ENCODE measurements at regions not wholly inside any gene's neighbourhood (a gene's known extent, or its start where the extent isn't known, plus 50 kb on each side); places are given as distances from the start of the nearest gene placed in this dataset.

GRCh38 chr2:66790651-66791181 is 355.8 kb downstream of the MEIS1 start:
- no peaks in the 10 kb centered on the region for H3K9me3 ChIP-seq (ENCODE audit: control insufficient read depth in 2 of 2, low read length in 2 of 2)
- peak overlapping the region; percentile 18 for H3K27ac ChIP-seq (ENCODE audit: low read length)
- no peak overlapping the region for H3K9ac ChIP-seq (ENCODE audit: low read length in 2 of 2)
- no peaks in the 10 kb centered on the region for H3K36me3 ChIP-seq (ENCODE audit: control insufficient read depth in 2 of 2, insufficient read depth in 2 of 2, low read length in 2 of 2)
- H3K4me1 ChIP-seq (ENCODE audit: control insufficient read depth, insufficient read depth, low read length): peaks cover 15% of the 10 kb centered on the region
- H3K27me3 ChIP-seq (ENCODE audit: control insufficient read depth in 1 of 2, insufficient read depth in 2 of 2, low read length in 2 of 2): no peaks in the 10 kb centered on the region
- no peak overlapping the region for H3K4me3 ChIP-seq (ENCODE audit: low read length in 2 of 2)

- Histone ChIP-seq H3K4me1 (ENCODE audit: control insufficient read depth, insufficient read depth, low read length) (peaks cover 15% of the 10 kb centered on the region), H3K9ac (ENCODE audit: low read length in 2 of 2) (no peak overlapping the region)
These were observed 359.1 kb downstream of the MEIS1 start for GRCh38 chr2:66794070-66794469.

GRCh38 chr2:66794551-66794950 is 359.6 kb downstream of the MEIS1 start:
- no peaks in the 10 kb centered on the region for H3K36me3 ChIP-seq (ENCODE audit: control insufficient read depth in 2 of 2, insufficient read depth in 2 of 2, low read length in 2 of 2)

More at GRCh38 chr2:66794070-66794469, 359.1 kb downstream of the MEIS1 start:
- no peaks in the 10 kb centered on the region for H3K9me3 ChIP-seq (ENCODE audit: control insufficient read depth in 2 of 2, low read length in 2 of 2)
- H3K4me3 ChIP-seq (ENCODE audit: low read length in 2 of 2): no peak overlapping the region
- peak overlapping the region; percentile 18 for H3K27ac ChIP-seq (ENCODE audit: low read length)
- no peaks in the 10 kb centered on the region for H3K36me3 ChIP-seq (ENCODE audit: control insufficient read depth in 2 of 2, insufficient read depth in 2 of 2, low read length in 2 of 2)
- H3K27me3 ChIP-seq (ENCODE audit: control insufficient read depth in 1 of 2, insufficient read depth in 2 of 2, low read length in 2 of 2): no peaks in the 10 kb centered on the region

DNA sequence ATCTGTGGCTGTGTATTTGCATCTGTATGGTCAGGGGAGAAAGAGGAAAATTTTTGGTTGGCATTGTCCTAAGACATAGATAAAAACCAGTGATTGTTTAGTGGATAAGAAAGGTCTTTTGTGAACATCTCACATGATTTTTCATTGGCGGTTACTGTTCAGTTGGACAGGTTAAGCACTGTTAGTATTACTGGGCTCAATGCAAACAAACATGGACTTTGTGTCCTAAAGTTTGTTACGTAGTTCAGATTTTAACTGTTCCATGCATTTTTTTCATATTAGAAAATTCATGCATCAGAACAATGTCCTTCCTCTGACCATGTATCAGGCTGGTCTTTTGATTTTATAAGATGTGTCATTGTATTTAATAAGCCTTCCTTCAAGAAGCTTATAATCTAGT is 368.0 kb downstream of the MEIS1 start:
- H3K9ac ChIP-seq (ENCODE audit: low read length in 2 of 2): no peak overlapping the region
- H3K4me3 ChIP-seq (ENCODE audit: low read length in 2 of 2): no peak overlapping the region
- H3K27me3 ChIP-seq (ENCODE audit: control insufficient read depth in 1 of 2, insufficient read depth in 2 of 2, low read length in 2 of 2): no peaks in the 10 kb centered on the region
- H3K27ac ChIP-seq (ENCODE audit: low read length): no peak overlapping the region
- peaks cover 5% of the 10 kb centered on the region for H3K4me1 ChIP-seq (ENCODE audit: control insufficient read depth, insufficient read depth, low read length)
- H3K36me3 ChIP-seq (ENCODE audit: control insufficient read depth in 2 of 2, insufficient read depth in 2 of 2, low read length in 2 of 2): no peaks in the 10 kb centered on the region
- no peaks in the 10 kb centered on the region for H3K9me3 ChIP-seq (ENCODE audit: control insufficient read depth in 2 of 2, low read length in 2 of 2)

More at GRCh38 chr2:66794551-66794950, 359.6 kb downstream of the MEIS1 start:
- H3K4me3 ChIP-seq (ENCODE audit: low read length in 2 of 2): no peak overlapping the region
- H3K9me3 ChIP-seq (ENCODE audit: control insufficient read depth in 2 of 2, low read length in 2 of 2): no peaks in the 10 kb centered on the region
- H3K27ac ChIP-seq (ENCODE audit: low read length): peak overlapping the region; percentile 18
- peaks cover 14% of the 10 kb centered on the region for H3K4me1 ChIP-seq (ENCODE audit: control insufficient read depth, insufficient read depth, low read length)
- no peaks in the 10 kb centered on the region for H3K27me3 ChIP-seq (ENCODE audit: control insufficient read depth in 1 of 2, insufficient read depth in 2 of 2, low read length in 2 of 2)
- no peak overlapping the region for H3K9ac ChIP-seq (ENCODE audit: low read length in 2 of 2)

DNA sequence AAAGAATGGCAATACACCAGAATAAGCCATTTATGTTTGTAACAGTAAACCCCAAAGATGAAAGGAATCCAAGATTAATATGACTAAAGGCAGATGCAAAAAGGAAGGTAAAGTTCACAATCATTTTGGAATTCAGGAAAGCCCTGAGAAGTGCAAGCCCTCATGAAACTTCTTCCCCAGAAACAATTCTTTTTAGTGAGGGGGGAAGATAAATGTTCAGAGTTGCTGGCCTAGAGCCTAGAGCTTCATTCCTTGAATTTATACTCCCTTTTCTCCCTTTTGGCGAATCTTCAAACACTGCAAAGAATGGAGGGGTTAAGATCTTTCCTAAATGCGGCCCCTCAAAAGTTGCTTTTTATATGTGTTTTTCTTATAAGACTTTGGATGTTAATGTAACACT is 368.8 kb downstream of the MEIS1 start:
- H3K27ac ChIP-seq (ENCODE audit: low read length): no peak overlapping the region
- no peak overlapping the region for H3K4me3 ChIP-seq (ENCODE audit: low read length in 2 of 2)
- no peaks in the 10 kb centered on the region for H3K27me3 ChIP-seq (ENCODE audit: control insufficient read depth in 1 of 2, insufficient read depth in 2 of 2, low read length in 2 of 2)
- peaks cover 5% of the 10 kb centered on the region for H3K4me1 ChIP-seq (ENCODE audit: control insufficient read depth, insufficient read depth, low read length)
- no peaks in the 10 kb centered on the region for H3K9me3 ChIP-seq (ENCODE audit: control insufficient read depth in 2 of 2, low read length in 2 of 2)
- no peaks in the 10 kb centered on the region for H3K36me3 ChIP-seq (ENCODE audit: control insufficient read depth in 2 of 2, insufficient read depth in 2 of 2, low read length in 2 of 2)
- no peak overlapping the region for H3K9ac ChIP-seq (ENCODE audit: low read length in 2 of 2)

DNA sequence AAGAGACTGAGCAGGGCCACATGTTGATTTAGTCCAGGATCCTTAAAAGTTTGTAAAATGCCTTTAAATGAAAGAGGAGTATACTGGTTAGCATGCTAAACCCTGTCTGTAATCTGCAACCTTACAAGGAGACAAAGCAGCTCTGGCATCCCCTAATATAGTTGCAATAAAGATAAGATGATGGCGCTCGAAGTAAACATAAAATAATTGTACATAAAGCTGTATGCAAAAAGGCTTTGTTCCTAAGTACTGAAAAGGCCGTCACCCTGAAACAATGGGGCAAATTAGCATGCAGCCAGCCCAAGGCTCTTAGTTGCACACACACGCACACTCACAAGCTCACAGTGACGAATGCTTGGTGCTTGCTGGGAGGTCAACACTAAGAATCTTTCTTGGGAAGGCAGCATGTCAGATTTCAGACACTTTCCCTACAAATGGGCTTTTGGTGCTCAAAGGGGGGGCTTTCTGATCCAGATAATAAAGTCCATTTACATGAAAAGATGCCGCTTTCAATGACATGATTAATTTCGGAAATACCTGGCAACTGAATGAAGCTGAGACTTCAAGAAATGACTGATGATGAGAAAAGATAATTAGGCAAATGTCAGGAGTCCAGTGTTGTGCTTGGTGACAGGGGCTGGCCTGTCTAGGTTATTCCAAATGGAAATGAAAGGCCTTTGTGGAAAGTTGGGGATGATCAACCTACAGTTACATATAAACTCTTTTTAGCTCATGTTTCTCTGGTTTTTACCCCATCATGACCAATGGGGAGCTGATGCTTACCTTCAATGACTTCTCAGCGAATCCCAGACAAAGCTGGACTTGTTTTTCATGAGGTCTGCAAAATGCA is 370.3 kb downstream of the MEIS1 start:
- Histone ChIP-seq H3K27me3 (ENCODE audit: control insufficient read depth in 1 of 2, insufficient read depth in 2 of 2, low read length in 2 of 2) (no peaks in the 10 kb centered on the region), H3K36me3 (ENCODE audit: control insufficient read depth in 2 of 2, insufficient read depth in 2 of 2, low read length in 2 of 2) (no peaks in the 10 kb centered on the region), H3K4me3 (ENCODE audit: low read length in 2 of 2) (no peak overlapping the region), H3K4me1 (ENCODE audit: control insufficient read depth, insufficient read depth, low read length) (peaks cover 5% of the 10 kb centered on the region), H3K9ac (ENCODE audit: low read length in 2 of 2) (no peak overlapping the region), H3K27ac (ENCODE audit: low read length) (no peak overlapping the region), H3K9me3 (ENCODE audit: control insufficient read depth in 2 of 2, low read length in 2 of 2) (no peaks in the 10 kb centered on the region)

DNA sequence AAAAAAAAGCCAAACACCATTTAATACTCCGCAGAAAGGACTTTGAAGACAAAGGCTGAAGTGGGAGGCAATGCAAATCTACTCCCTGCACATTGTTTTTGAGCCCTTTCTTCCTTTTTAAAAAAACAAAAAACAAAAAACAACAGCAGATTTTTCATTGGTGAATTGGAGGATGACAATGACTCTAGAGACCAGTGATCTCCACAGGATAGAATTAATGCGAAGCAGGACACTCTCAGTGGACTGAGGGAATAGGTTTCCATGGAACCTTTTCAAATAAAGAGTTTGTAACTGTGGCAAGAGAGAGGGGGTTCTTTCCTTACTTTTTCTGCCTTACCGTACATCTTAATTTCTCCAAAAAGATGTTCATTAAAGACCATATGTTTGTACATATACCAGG is 371.0 kb downstream of the MEIS1 start:
- Histone ChIP-seq H3K27me3 (ENCODE audit: control insufficient read depth in 1 of 2, insufficient read depth in 2 of 2, low read length in 2 of 2) (no peaks in the 10 kb centered on the region), H3K9ac (ENCODE audit: low read length in 2 of 2) (no peak overlapping the region), H3K27ac (ENCODE audit: low read length) (no peak overlapping the region), H3K9me3 (ENCODE audit: control insufficient read depth in 2 of 2, low read length in 2 of 2) (no peaks in the 10 kb centered on the region), H3K4me1 (ENCODE audit: control insufficient read depth, insufficient read depth, low read length) (peaks cover 5% of the 10 kb centered on the region), H3K4me3 (ENCODE audit: low read length in 2 of 2) (no peak overlapping the region), H3K36me3 (ENCODE audit: control insufficient read depth in 2 of 2, insufficient read depth in 2 of 2, low read length in 2 of 2) (no peaks in the 10 kb centered on the region)

- H3K9me3 ChIP-seq (ENCODE audit: control insufficient read depth in 2 of 2, low read length in 2 of 2): no peaks in the 10 kb centered on the region
- H3K36me3 ChIP-seq (ENCODE audit: control insufficient read depth in 2 of 2, insufficient read depth in 2 of 2, low read length in 2 of 2): no peaks in the 10 kb centered on the region
- no peak overlapping the region for H3K4me3 ChIP-seq (ENCODE audit: low read length in 2 of 2)
- H3K4me1 ChIP-seq (ENCODE audit: control insufficient read depth, insufficient read depth, low read length): no peaks in the 10 kb centered on the region
- no peak overlapping the region for H3K27ac ChIP-seq (ENCODE audit: low read length)
- no peak overlapping the region for H3K9ac ChIP-seq (ENCODE audit: low read length in 2 of 2)
- H3K27me3 ChIP-seq (ENCODE audit: control insufficient read depth in 1 of 2, insufficient read depth in 2 of 2, low read length in 2 of 2): no peaks in the 10 kb centered on the region
These were observed 378.6 kb downstream of the MEIS1 start for GRCh38 chr2:66813525-66813924.

DNA sequence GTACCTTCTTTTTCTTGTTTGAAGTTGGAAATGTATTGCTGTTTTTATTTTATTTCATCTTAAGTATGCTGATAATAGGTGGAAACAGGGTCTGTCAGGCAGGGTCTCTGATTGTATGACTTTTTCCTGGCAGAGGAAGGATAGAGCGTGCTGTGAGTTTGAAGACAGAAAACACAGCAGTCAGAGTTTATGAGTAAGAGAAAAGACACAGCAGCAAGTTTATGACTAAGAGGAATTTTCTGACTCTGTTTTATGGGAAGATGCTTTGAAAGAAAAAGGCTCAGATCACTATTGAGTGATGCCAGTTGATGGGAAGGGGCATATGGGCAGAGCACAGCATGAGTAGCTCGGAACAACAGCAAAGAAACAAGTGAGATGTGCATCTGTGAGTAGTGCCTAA is 379.1 kb downstream of the MEIS1 start:
- no peaks in the 10 kb centered on the region for H3K27me3 ChIP-seq (ENCODE audit: control insufficient read depth in 1 of 2, insufficient read depth in 2 of 2, low read length in 2 of 2)
- no peaks in the 10 kb centered on the region for H3K36me3 ChIP-seq (ENCODE audit: control insufficient read depth in 2 of 2, insufficient read depth in 2 of 2, low read length in 2 of 2)
- no peak overlapping the region for H3K4me3 ChIP-seq (ENCODE audit: low read length in 2 of 2)
- no peak overlapping the region for H3K9ac ChIP-seq (ENCODE audit: low read length in 2 of 2)
- peak overlapping the region; percentile 7 for H3K27ac ChIP-seq (ENCODE audit: low read length)
- H3K4me1 ChIP-seq (ENCODE audit: control insufficient read depth, insufficient read depth, low read length): no peaks in the 10 kb centered on the region
- peaks cover 3% of the 10 kb centered on the region in 2 donors for H3K9me3 ChIP-seq (ENCODE audit: control insufficient read depth in 2 of 2, low read length in 2 of 2)

GRCh38 chr2:66814916-66815315 is 380.0 kb downstream of the MEIS1 start:
- Histone ChIP-seq H3K27ac (ENCODE audit: low read length) (no peak overlapping the region), H3K36me3 (ENCODE audit: control insufficient read depth in 2 of 2, insufficient read depth in 2 of 2, low read length in 2 of 2) (no peaks in the 10 kb centered on the region), H3K27me3 (ENCODE audit: control insufficient read depth in 1 of 2, insufficient read depth in 2 of 2, low read length in 2 of 2) (no peaks in the 10 kb centered on the region), H3K9ac (ENCODE audit: low read length in 2 of 2) (no peak overlapping the region), H3K9me3 (ENCODE audit: control insufficient read depth in 2 of 2, low read length in 2 of 2) (peaks cover 3% of the 10 kb centered on the region in 2 donors), H3K4me1 (ENCODE audit: control insufficient read depth, insufficient read depth, low read length) (no peaks in the 10 kb centered on the region), H3K4me3 (ENCODE audit: low read length in 2 of 2) (no peak overlapping the region)

DNA sequence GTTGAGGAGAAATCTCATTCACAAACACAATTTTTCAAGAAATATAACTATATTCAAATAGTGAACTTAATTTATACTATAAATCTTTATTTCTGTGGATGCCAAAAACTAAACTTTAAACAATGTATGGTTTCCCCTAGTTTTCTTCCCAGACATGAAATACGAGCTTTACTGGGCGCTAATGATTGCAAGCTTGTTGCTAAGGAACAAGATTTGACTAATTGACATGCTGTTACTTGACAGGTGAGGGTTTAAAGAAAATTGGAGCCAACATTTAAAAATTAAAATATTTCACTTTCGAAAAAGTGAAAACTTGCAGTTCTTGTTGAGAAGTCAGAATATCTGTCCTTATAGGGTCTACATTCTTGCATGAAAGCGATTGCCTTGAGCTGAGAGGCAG is 381.0 kb downstream of the MEIS1 start:
- Histone ChIP-seq H3K36me3 (ENCODE audit: control insufficient read depth in 2 of 2, insufficient read depth in 2 of 2, low read length in 2 of 2) (no peaks in the 10 kb centered on the region), H3K9me3 (ENCODE audit: control insufficient read depth in 2 of 2, low read length in 2 of 2) (peaks cover 3% of the 10 kb centered on the region in 2 donors), H3K4me1 (ENCODE audit: control insufficient read depth, insufficient read depth, low read length) (no peaks in the 10 kb centered on the region), H3K27ac (ENCODE audit: low read length) (no peak overlapping the region), H3K9ac (ENCODE audit: low read length in 2 of 2) (no peak overlapping the region), H3K27me3 (ENCODE audit: control insufficient read depth in 1 of 2, insufficient read depth in 2 of 2, low read length in 2 of 2) (no peaks in the 10 kb centered on the region), H3K4me3 (ENCODE audit: low read length in 2 of 2) (no peak overlapping the region)
